ENCODE measurements at regions not wholly inside any gene's neighbourhood (a gene's known extent, or its start where the extent isn't known, plus 50 kb on each side); places are given as distances from the start of the nearest gene placed in this dataset.

DNA sequence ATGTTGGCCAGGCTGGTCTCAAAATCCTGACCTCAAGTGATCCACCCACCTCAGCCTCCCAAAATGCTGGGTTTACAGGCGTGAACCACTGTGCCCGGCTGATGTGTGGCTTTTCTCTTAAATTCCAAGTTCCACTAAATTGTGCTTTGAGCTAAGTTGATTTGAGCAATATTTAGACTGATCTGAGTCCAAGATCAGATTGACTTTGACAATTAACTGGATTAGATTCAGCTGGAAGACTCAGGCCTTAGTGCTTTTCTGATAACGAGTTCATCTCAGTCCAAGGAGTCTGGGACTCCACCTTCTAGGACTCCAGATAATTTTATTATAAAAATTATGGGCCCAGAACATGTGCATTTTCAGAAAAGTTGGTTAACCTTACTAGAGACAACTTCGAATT is 94.4 kb upstream of the FAM174B start:
- TF ChIP-seq POLR2A (IDR thresholded peaks at IDR 0.05; ENCODE audit: insufficient read depth in 1 of 2, low read depth in 2 of 2, low read length in 2 of 2), result no peak
- TF ChIP-seq, protein P1, sequence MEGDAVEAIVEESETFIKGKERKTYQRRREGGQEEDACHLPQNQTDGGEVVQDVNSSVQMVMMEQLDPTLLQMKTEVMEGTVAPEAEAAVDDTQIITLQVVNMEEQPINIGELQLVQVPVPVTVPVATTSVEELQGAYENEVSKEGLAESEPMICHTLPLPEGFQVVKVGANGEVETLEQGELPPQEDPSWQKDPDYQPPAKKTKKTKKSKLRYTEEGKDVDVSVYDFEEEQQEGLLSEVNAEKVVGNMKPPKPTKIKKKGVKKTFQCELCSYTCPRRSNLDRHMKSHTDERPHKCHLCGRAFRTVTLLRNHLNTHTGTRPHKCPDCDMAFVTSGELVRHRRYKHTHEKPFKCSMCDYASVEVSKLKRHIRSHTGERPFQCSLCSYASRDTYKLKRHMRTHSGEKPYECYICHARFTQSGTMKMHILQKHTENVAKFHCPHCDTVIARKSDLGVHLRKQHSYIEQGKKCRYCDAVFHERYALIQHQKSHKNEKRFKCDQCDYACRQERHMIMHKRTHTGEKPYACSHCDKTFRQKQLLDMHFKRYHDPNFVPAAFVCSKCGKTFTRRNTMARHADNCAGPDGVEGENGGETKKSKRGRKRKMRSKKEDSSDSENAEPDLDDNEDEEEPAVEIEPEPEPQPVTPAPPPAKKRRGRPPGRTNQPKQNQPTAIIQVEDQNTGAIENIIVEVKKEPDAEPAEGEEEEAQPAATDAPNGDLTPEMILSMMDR (CRISPR knock-in tag; IDR thresholded peaks at IDR 0.05), result no peak
- no peak for TF ChIP-seq DNMT1 (CRISPR knock-in tag; IDR thresholded peaks at IDR 0.05)
